K562 (cell line): ENCODE measurements at regions not wholly inside any gene's neighbourhood (a gene's known extent, or its start where the extent isn't known, plus 50 kb on each side); places are given as distances from the start of the nearest gene placed in this dataset.

Experiments used
- ATAC-seq: fragments of 200-7000 bp; cut with Tn5 transposase; 3 replicates; pipeline ENCODE4 v1.9.1; 2020; ENCODE audit warnings: moderate library complexity
- BruUV-seq: library from RNA; stranded (reverse); fragments of 400-500 nt; replicated peaks from 2 replicates; lab custom pipeline; 2021; lab: Mats Ljungman, UMichigan
- CTCF ChIA-PET: fragments of 300-600 bp; formaldehyde crosslinking; extraction: SDS; loops from one replicate; lab custom pipeline; 2021; ENCODE audit warnings: low intra/inter-chr PET ratio; lab: Yijun Ruan, JAX
- POLR2A ChIA-PET: fragments of 300-600, 350-650 bp; sonication (Branson Sonifier 250); formaldehyde crosslinking; extraction: SDS; loops from one replicate; lab custom pipeline; 2021; ENCODE audit warnings: antibody characterized with exemption, inconsistent platforms; lab: Yijun Ruan, JAX
- DNase-seq, 4 experiments: peaks; one replicate each; pipeline versions ENCODE4 v3.0.0 to v3.0.0-alpha.2; 2011 to 2018; ENCODE audit warnings: low spot score in 3 of 4, mixed read lengths in 3 of 4; ENCODE audit errors: extremely low read depth in 1 of 4
- FAIRE-seq: peaks from 2 replicates; lab custom pipeline; 2011; peaks lifted over from hg19 to GRCh38; lab: Jason Lieb, UNC
- H2AFZ ChIP-seq: 2 replicates; pipeline ENCODE4 v1.6.0; 2011; ENCODE audit warnings: low read depth, low read length, control low read depth, inconsistent platforms
- H3K27ac ChIP-seq: fragments of 200-600 bp; 3 replicates; pipeline ENCODE4 v1.8.0; 2011; ENCODE audit warnings: low read depth, mild to moderate bottlenecking, control low read depth, inconsistent platforms, low read length, moderate library complexity, mixed read lengths; ENCODE audit errors: extremely low read depth
- H3K27me3 ChIP-seq, 2 experiments: fragments of 300-600 bp in 1 of 2; 2 replicates in 1 of 2; 3 replicates in 1 of 2; pipeline versions ENCODE4 v1.6.0 to v1.8.0; 2011; ENCODE audit warnings: inconsistent platforms in 2 of 2, low read length in 2 of 2, mild to moderate bottlenecking in 1 of 2, mixed read lengths in 1 of 2, moderate library complexity in 1 of 2; ENCODE audit not compliant: control insufficient read depth in 2 of 2, insufficient read depth in 2 of 2
- H3K36me3 ChIP-seq: fragments of 300-600 bp; 3 replicates; pipeline ENCODE4 v1.8.0; 2011; ENCODE audit warnings: mild to moderate bottlenecking, low read length, inconsistent platforms; ENCODE audit not compliant: control insufficient read depth, insufficient read depth
- H3K4me1 ChIP-seq, 2 experiments: fragments of 200-600 bp in 1 of 2; replicated peaks in 1 of 2; 2 replicates in 1 of 2; 3 replicates in 1 of 2; pipeline versions ENCODE4 v1.5.1 to v1.8.0; 2011; ENCODE audit warnings: inconsistent platforms in 2 of 2, low read length in 2 of 2, mild to moderate bottlenecking in 1 of 2, mixed read lengths in 1 of 2, moderate library complexity in 1 of 2; ENCODE audit not compliant: control insufficient read depth in 2 of 2, insufficient read depth in 2 of 2
- H3K4me2 ChIP-seq: 2 replicates; pipeline ENCODE4 v1.6.1; 2011; ENCODE audit warnings: low read length, control low read depth, inconsistent platforms, mixed read lengths; ENCODE audit not compliant: insufficient read depth
- H3K4me3 ChIP-seq: fragments of 200-600 bp; sonication (generic), shearing (Covaris generic); 2 replicates; pipeline ENCODE4 v1.5.1; 2016; ENCODE audit warnings: control low read depth, inconsistent platforms
- H3K79me2 ChIP-seq: fragments of 200-600 bp; 3 replicates; pipeline ENCODE4 v1.8.0; 2011; ENCODE audit warnings: low read length, inconsistent platforms; ENCODE audit not compliant: control insufficient read depth, insufficient read depth
- H3K9ac ChIP-seq, 2 experiments: 2 replicates each; pipeline versions ENCODE4 v1.6.0 to v1.6.1; 2011; ENCODE audit warnings: low read depth in 2 of 2, low read length in 2 of 2, control low read depth in 1 of 2, inconsistent platforms in 1 of 2, mild to moderate bottlenecking in 1 of 2, mixed read lengths in 1 of 2; ENCODE audit not compliant: insufficient read depth in 1 of 2
- H3K9me1 ChIP-seq: one replicate; pipeline ENCODE4 v1.6.0; 2011; ENCODE audit warnings: inconsistent platforms, mild to moderate bottlenecking, low read length, moderate library complexity; ENCODE audit not compliant: control insufficient read depth, insufficient read depth
- H3K9me3 ChIP-seq: replicated peaks from 2 replicates; pipeline ENCODE4 v1.5.1; 2011; ENCODE audit warnings: low read depth, low read length, inconsistent platforms; ENCODE audit not compliant: control insufficient read depth, insufficient read depth
- H4K20me1 ChIP-seq: replicated peaks from 2 replicates; pipeline ENCODE4 v1.6.1; 2011; ENCODE audit warnings: low read length, inconsistent platforms, mixed read lengths; ENCODE audit not compliant: control insufficient read depth, insufficient read depth
- ARID1B ChIP-seq: fragments of 450-650 bp; IDR thresholded peaks from 2 replicates; pipeline ENCODE4 v1.6.1; 2016; ENCODE audit warnings: antibody characterized with exemption, mild to moderate bottlenecking, inconsistent platforms
- C11orf30 ChIP-seq: fragments of 450-650 bp; IDR thresholded peaks from 2 replicates; pipeline ENCODE4 v1.6.1; 2016; ENCODE audit warnings: low read depth, mild to moderate bottlenecking
- ESRRB ChIP-seq: fragments of 250-450 bp; sonication (Bioruptor Pico); IDR thresholded peaks from 2 replicates; pipeline ENCODE4 v1.5.0; 2020; ENCODE audit warnings: mild to moderate bottlenecking, moderate library complexity, borderline replicate concordance
- FOXK2 ChIP-seq, 2 experiments: fragments of 450-650 bp; IDR thresholded peaks in 1 of 2; conservative IDR thresholded peaks in 1 of 2; 2 replicates each; pipeline ENCODE4 v1.6.1; 2016; ENCODE audit warnings: low read depth in 2 of 2, mild to moderate bottlenecking in 1 of 2
- KLF6 ChIP-seq: fragments of 250-450 bp; sonication (Bioruptor Pico); IDR thresholded peaks from 2 replicates; pipeline ENCODE4 v1.4.0; 2020; ENCODE audit warnings: mild to moderate bottlenecking, moderate library complexity, borderline replicate concordance
- MAFF ChIP-seq: IDR thresholded peaks from 2 replicates; pipeline ENCODE4 v1.6.1; 2012; ENCODE audit warnings: low read length, improper control_type of control experiment
- MAFK ChIP-seq: IDR thresholded peaks from 2 replicates; pipeline ENCODE4 v1.6.1; 2011; ENCODE audit warnings: low read length, improper control_type of control experiment
- MAZ ChIP-seq, 2 experiments: fragments of 450-650 bp in 1 of 2; sonication (generic) in 1 of 2; formaldehyde crosslinking; IDR thresholded peaks in 1 of 2; conservative IDR thresholded peaks in 1 of 2; 2 replicates each; pipeline versions ENCODE4 v1.4.0 to v1.5.0; 2020; ENCODE audit warnings: mild to moderate bottlenecking in 1 of 2, missing genetic modification reagents in 1 of 2
- NFE2 ChIP-seq: IDR thresholded peaks from 2 replicates; pipeline ENCODE4 v1.6.1; 2014; ENCODE audit warnings: antibody characterized with exemption, low read depth
- NFE2L1 ChIP-seq: fragments of 450-650 bp; IDR thresholded peaks from 2 replicates; pipeline ENCODE4 v1.6.1; 2016; ENCODE audit warnings: missing genetic modification characterization, low read depth, mild to moderate bottlenecking, missing compliant biosample characterization, moderate library complexity, borderline replicate concordance
- RCOR1 ChIP-seq, 2 experiments: IDR thresholded peaks; 2 replicates each; pipeline ENCODE4 v1.6.1; 2012; ENCODE audit warnings: low read depth in 2 of 2, low read length in 2 of 2, borderline replicate concordance in 1 of 2, improper control_type of control experiment in 1 of 2
- SIN3B ChIP-seq: fragments of 450-650 bp; IDR thresholded peaks from 2 replicates; pipeline ENCODE4 v1.6.1; 2017; ENCODE audit warnings: low read depth, mild to moderate bottlenecking, moderate library complexity
- SMARCA4 ChIP-seq: fragments of 450-650 bp; IDR thresholded peaks from 2 replicates; pipeline ENCODE4 v1.6.1; 2016
- ZNF347 ChIP-seq: fragments of 450-650 bp; formaldehyde crosslinking; IDR thresholded peaks from 2 replicates; pipeline ENCODE4 v1.4.0; 2020; ENCODE audit warnings: low read depth, mild to moderate bottlenecking, moderate library complexity
- WGBS: fragments of 100-300 bp; shearing (Covaris generic); methylation state at CpG from one replicate; pipeline ENCODE4 v1.1.6; 2016; ENCODE audit warnings: low coverage, mixed read lengths; ENCODE audit not compliant: insufficient coverage; ENCODE audit errors: missing lambda C conversion rate; 5-methylcytosine and 5-hydroxymethylcytosine counted together
- in situ Hi-C: fragments of 300-500 bp; cut with MboI; formaldehyde crosslinking; loops from 4 replicates; pipeline ENCODE4 v1.15.0; 2018; ENCODE audit warnings: inconsistent platforms, mixed read lengths
- intact Hi-C: fragments of 100-400 bp; cut with micrococcal nuclease; formaldehyde crosslinking; loops from 2 replicates; pipeline ENCODE4 v1.14.2; 2022
- TF ChIP-seq, protein P1 (sequence below): fragments of 200-800 bp; sonication (Bioruptor generic); IDR thresholded peaks from 2 replicates; pipeline ENCODE4 v1.6.1; 2017; ENCODE audit warnings: missing genetic modification characterization, missing compliant biosample characterization
- TF ChIP-seq, protein P2 (sequence below), 3 experiments: IDR thresholded peaks in 2 of 3; conservative IDR thresholded peaks in 1 of 3; 2 replicates each; pipeline ENCODE4 v1.5.1; 2011 to 2012; ENCODE audit warnings: low read length in 3 of 3, mild to moderate bottlenecking in 3 of 3, control low read depth in 2 of 3, improper control_type of control experiment in 1 of 3, inconsistent platforms in 1 of 3, low read depth in 1 of 3, mixed read lengths in 1 of 3, moderate library complexity in 1 of 3; ENCODE audit not compliant: insufficient read depth in 2 of 3
- TF ChIP-seq, protein P3 (sequence below), 2 experiments: fragments of 250-450 bp in 1 of 2; fragments of 450-650 bp in 1 of 2; sonication (Bioruptor Pico) in 1 of 2; IDR thresholded peaks; 2 replicates each; pipeline versions ENCODE4 v1.6.1 to v1.8.0; 2016 to 2021; ENCODE audit warnings: mild to moderate bottlenecking in 2 of 2, moderate library complexity in 2 of 2, missing compliant biosample characterization in 1 of 2, missing genetic modification characterization in 1 of 2

DNA sequence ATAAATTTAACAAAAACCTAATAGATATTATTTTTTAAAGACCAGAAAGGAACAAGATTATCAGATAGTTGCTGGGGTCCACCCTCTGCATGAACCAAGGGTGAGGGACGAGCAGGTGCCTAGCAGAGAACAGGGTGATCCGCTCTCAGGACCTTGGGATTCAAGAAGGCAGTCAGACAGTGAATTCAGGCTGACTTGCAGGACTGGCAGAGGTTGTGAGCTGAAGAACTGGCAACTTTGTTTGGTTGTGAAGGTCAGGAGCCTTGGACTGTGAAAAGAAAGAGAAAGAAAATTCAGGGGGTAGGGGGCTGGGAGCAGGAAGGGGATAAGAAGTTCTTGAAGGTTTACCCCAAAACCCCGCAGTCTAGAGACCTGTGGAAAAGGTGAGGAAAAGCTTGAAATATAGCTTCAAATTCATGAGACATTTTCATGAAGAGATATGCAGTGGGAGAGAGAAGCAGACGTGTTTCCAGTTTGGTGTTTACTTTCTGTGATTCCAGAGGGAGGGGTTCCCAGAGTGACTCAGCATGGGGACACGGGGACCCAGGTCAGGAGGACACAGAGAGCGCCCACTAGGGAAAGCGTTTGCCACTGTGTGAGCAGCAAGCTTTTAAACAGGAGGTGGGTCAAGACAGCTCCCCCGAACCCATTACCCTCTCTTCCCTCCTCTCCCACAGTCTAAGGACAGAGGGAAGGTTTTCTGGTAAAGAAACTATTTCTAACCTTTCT lies 217.2 kb upstream of the UMPS start:
- H3K9ac ChIP-seq, result peak overlapping the region in 1 of 2 experiments; percentile 10; a peak in 1 of 4 replicates
- H3K27ac ChIP-seq, result no peak overlapping the region
- peak overlapping the region; percentile 20; the same call in 1 of the 2 replicates for H2AFZ ChIP-seq
- no peaks in the 10 kb centered on the region for H3K9me3 ChIP-seq
- no TSS peak for BruUV-seq
- peak; percentile 92 for ATAC-seq
- H3K4me3 ChIP-seq, result no peak overlapping the region
- peak overlapping the region; percentile 48; the same call in 1 of the 2 replicates for H3K4me2 ChIP-seq
- no peaks in the 10 kb centered on the region for H3K79me2 ChIP-seq
- H4K20me1 ChIP-seq, result no peaks in the 10 kb centered on the region
- peaks cover 0 to 4% of the 10 kb centered on the region in 2 experiments; a peak in 2 of 5 replicates for H3K4me1 ChIP-seq
- peaks cover 0 to 8% of the 10 kb centered on the region in 2 experiments; a peak in 2 of 5 replicates for H3K27me3 ChIP-seq
- peak; percentile 47 to 63 (median 57) for DNase-seq
- in situ Hi-C loops, result no loop called here
- CTCF ChIA-PET, result no interaction called here
- WGBS, result 3% methylated on average over 7 of the region's 8 CpGs
- FAIRE-seq, result peak; percentile 70
- no peaks in the 10 kb centered on the region for H3K36me3 ChIP-seq
- H3K9me1 ChIP-seq, result no peaks in the 10 kb centered on the region
- POLR2A ChIA-PET, result interaction anchor here (1.0 kb wide), 1 partner anchor 17 kb away, joined by 3 read pairs; no protein-coding TSS in a partner anchor
- intact Hi-C loops, result no loop called here
- TF ChIP-seq SIN3B, result no peak
- TF ChIP-seq ARID1B, result 0 out of 2 replicates have a peak, but pooled peaks have one; percentile 10
- TF ChIP-seq, protein P1, sequence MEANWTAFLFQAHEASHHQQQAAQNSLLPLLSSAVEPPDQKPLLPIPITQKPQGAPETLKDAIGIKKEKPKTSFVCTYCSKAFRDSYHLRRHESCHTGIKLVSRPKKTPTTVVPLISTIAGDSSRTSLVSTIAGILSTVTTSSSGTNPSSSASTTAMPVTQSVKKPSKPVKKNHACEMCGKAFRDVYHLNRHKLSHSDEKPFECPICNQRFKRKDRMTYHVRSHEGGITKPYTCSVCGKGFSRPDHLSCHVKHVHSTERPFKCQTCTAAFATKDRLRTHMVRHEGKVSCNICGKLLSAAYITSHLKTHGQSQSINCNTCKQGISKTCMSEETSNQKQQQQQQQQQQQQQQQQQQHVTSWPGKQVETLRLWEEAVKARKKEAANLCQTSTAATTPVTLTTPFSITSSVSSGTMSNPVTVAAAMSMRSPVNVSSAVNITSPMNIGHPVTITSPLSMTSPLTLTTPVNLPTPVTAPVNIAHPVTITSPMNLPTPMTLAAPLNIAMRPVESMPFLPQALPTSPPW (CRISPR knock-in tag), result peak; percentile 28; the same call in 1 of the 2 replicates
- TF ChIP-seq, protein P2, sequence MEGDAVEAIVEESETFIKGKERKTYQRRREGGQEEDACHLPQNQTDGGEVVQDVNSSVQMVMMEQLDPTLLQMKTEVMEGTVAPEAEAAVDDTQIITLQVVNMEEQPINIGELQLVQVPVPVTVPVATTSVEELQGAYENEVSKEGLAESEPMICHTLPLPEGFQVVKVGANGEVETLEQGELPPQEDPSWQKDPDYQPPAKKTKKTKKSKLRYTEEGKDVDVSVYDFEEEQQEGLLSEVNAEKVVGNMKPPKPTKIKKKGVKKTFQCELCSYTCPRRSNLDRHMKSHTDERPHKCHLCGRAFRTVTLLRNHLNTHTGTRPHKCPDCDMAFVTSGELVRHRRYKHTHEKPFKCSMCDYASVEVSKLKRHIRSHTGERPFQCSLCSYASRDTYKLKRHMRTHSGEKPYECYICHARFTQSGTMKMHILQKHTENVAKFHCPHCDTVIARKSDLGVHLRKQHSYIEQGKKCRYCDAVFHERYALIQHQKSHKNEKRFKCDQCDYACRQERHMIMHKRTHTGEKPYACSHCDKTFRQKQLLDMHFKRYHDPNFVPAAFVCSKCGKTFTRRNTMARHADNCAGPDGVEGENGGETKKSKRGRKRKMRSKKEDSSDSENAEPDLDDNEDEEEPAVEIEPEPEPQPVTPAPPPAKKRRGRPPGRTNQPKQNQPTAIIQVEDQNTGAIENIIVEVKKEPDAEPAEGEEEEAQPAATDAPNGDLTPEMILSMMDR (IDR thresholded peaks at IDR 0.05 in 2 of 3, conservative IDR thresholded peaks at IDR 0.05 in 1 of 3; ENCODE audit: insufficient read depth in 2 of 3, low read depth in 1 of 3, low read length in 3 of 3), result peak; percentile 22 to 62 (median 49); a peak in 5 of 6 replicates
- TF ChIP-seq NFE2L1 (tag), result peak; percentile 25; the same call in 1 of the 2 replicates
- peak; percentile 70 for TF ChIP-seq MAFF
- TF ChIP-seq MAFK, result peak; percentile 71
- TF ChIP-seq, protein P3, sequence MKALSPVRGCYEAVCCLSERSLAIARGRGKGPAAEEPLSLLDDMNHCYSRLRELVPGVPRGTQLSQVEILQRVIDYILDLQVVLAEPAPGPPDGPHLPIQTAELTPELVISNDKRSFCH (CRISPR knock-in tag; IDR thresholded peaks at IDR 0.05), result no peak
- TF ChIP-seq, protein P3 (tag; IDR thresholded peaks at IDR 0.05), result no peak
- peak; percentile 94 for TF ChIP-seq NFE2
- no peak for TF ChIP-seq KLF6 (CRISPR knock-in tag)
- TF ChIP-seq ZNF347 (CRISPR knock-in tag), result no peak
- no peak for TF ChIP-seq ESRRB (CRISPR knock-in tag)
- 0 out of 2 replicates have a peak, but pooled peaks have one; percentile 16 for TF ChIP-seq SMARCA4
- TF ChIP-seq C11orf30, result peak; percentile 84
- peak in 1 of 2 experiments; percentile 62; a peak in 2 of 4 replicates for TF ChIP-seq MAZ (CRISPR knock-in tag; conservative IDR thresholded peaks at IDR 0.05 in 1 of 2, IDR thresholded peaks at IDR 0.05 in 1 of 2)
- TF ChIP-seq FOXK2 (conservative IDR thresholded peaks at IDR 0.05 in 1 of 2, IDR thresholded peaks at IDR 0.05 in 1 of 2; ENCODE audit: low read depth in 2 of 2), result peak; percentile 93
- TF ChIP-seq RCOR1 (IDR thresholded peaks at IDR 0.05; ENCODE audit: borderline replicate concordance in 1 of 2, low read depth in 2 of 2, low read length in 2 of 2), result 0 out of 4 replicates have a peak, but pooled peaks of 1 of the 2 experiments have one; percentile 10
